GM12874 (cell line): ENCODE measurements at regions not wholly inside any gene's neighbourhood (a gene's known extent, or its start where the extent isn't known, plus 50 kb on each side); places are given as distances from the start of the nearest gene placed in this dataset.

Experiments used
- TF ChIP-seq, protein P1 (sequence below): IDR thresholded peaks from 2 replicates; pipeline ENCODE4 v1.5.1; 2011; ENCODE audit warnings: low read depth, mild to moderate bottlenecking, control low read depth, low read length, moderate library complexity; ENCODE audit not compliant: insufficient read depth

DNA sequence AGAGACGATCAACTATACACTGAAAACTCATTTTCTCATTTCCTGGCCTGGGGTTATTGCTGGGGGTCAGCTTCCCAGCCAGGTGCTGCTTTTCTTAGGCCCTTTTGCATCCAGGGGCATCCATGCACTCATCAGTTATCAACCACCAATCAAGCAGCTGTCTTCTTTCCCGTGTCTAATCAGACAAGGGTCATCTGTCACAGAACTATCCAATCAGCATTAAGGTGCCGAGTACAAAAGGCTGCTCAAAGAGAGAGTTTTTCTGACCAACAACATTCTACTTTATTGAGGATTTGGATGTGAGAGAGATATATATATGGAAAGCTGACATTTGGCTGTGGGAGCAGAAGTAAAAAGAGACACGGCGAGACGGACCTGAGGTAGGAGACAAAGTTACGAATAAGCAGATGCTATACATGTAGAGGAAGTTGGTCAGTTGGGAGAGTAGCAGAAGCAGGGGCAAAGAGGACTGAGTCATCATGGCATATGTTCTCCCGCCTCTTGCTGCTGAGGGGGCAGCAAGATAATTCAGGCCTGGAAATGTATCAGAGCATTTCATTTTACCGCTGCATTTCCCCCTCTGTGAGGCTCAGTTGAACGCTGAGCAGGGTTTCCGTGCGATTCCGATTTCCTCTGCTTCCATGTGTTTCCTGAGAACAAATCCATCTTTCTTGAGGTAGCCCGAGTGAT is 129.3 kb downstream of the NUP35 start:
- TF ChIP-seq, protein P1, sequence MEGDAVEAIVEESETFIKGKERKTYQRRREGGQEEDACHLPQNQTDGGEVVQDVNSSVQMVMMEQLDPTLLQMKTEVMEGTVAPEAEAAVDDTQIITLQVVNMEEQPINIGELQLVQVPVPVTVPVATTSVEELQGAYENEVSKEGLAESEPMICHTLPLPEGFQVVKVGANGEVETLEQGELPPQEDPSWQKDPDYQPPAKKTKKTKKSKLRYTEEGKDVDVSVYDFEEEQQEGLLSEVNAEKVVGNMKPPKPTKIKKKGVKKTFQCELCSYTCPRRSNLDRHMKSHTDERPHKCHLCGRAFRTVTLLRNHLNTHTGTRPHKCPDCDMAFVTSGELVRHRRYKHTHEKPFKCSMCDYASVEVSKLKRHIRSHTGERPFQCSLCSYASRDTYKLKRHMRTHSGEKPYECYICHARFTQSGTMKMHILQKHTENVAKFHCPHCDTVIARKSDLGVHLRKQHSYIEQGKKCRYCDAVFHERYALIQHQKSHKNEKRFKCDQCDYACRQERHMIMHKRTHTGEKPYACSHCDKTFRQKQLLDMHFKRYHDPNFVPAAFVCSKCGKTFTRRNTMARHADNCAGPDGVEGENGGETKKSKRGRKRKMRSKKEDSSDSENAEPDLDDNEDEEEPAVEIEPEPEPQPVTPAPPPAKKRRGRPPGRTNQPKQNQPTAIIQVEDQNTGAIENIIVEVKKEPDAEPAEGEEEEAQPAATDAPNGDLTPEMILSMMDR, result no peak

GRCh38 chr2:183255411-183255810 is 131.2 kb downstream of the NUP35 start:
- TF ChIP-seq, protein P1, result no peak

DNA sequence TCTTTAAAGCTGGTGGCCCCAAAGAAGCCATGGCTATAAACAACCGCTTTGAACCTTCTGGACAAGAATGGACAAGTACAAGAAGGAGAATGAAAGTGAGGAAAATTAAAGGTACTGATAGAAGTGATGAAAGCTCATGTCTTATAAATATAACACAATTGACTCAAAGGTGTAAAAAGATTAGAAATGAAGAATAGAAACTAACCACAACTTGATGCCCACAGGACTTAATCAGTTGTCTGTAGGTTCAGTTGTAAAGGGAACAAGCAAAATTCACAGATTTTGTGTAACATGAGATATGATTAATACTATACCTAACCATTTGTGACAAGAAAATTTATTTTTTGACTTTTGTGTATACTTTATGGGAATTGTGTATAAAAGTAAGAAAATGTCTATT is 135.7 kb downstream of the NUP35 start:
- TF ChIP-seq, protein P1, result no peak

DNA sequence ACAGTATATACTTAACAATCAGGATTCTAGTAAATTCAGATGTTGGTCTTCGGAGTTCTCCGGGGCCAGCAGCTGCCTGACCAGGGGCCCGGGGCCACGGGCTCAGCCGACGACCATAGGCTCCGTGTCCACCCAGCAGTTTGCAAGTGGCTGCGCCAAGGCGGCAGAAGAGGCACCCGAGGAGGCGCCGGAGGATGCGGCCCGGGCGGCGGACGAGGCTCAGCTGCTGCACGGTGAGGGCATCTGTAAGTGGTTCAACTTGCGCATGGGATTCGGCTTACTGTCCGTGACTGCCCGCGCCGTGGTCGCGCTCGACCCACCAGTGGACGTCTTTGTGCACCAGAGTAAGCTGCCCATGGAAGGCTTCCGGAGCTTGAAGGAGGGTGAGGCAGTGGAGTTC is 136.3 kb downstream of the NUP35 start:
- TF ChIP-seq, protein P1, result no peak

- TF ChIP-seq, protein P1, result no peak
Measured at GRCh38 chr2:183264890-183265535, 140.8 kb downstream of the NUP35 start.

DNA sequence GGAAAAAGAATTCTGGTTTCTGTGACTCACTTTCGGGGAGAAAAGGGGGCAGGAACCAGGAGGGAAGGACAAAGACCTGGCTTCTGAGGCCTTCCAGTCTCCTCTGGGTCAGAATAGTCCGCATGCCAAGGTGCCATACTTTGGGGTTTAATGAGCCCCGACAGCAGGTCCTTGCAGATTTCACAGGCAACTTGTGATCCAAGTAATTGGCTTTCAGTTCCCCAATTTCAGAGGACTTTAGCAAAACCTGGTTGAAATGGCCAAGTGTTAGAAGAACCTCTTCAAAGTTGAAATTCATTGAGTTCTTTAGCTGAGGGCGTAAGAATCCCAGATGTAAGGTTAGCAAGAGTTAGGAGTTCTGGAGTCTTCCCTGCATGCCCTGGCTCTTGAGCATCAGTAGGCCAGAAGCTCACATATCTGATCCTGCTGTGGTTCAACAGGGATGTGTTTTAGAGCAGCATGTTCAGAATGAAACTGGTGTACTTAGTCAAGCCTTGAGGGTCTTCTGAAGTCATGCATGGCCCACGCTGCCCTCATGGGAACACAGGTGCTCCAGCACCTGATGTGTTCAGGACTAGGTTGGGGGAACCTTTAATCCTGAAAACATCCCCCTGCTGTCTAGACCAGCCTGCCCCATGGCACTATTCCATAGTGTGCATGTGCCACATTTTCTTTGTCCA is 143.0 kb downstream of the NUP35 start:
- TF ChIP-seq, protein P1, result no peak

DNA sequence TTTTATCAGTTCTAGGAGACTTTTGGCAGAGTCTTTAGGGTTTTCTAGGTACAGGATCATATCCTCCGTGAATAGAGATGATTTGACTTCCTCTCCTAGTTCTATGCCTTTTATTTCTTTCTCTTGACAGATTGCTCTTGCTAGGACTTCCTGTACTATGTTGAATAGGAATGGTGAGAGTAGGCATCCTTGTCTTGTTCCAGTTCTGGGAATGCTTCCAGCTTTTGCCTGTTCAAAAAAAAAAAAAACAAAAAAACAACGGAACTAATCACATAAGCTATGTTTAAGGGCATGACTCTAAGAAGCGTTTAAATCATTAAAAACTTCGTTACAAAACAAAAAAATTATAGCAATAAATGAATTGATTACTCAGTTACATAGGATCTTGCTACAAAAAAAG is 145.7 kb downstream of the NUP35 start:
- TF ChIP-seq, protein P1, result no peak
